T-helper 1 cell treated with Interleukin-12 subunit alpha and Interleukin-12 subunit beta and Interleukin-4 antibody, amounts not matched to agents 30 μg/mL and 1 μg/mL, for 36 hours (primary cell): ENCODE measurements at regions not wholly inside any gene's neighbourhood (a gene's known extent, or its start where the extent isn't known, plus 50 kb on each side); places are given as distances from the start of the nearest gene placed in this dataset.

Experiments
- H3K27ac Mint-ChIP-seq: one replicate; pipeline ENCODE4 v1.8.0; 2021; ENCODE audit warnings: mild to moderate bottlenecking, mixed read lengths
- H3K27me3 Mint-ChIP-seq: one replicate; pipeline ENCODE4 v1.8.0; 2021; ENCODE audit warnings: low read depth, mixed read lengths
- H3K36me3 Mint-ChIP-seq: one replicate; pipeline ENCODE4 v1.8.0; 2021; ENCODE audit warnings: low read depth, mixed read lengths
- H3K4me1 Mint-ChIP-seq: one replicate; pipeline ENCODE4 v1.8.0; 2021; ENCODE audit warnings: low read depth, mixed read lengths
- H3K4me3 Mint-ChIP-seq: one replicate; pipeline ENCODE4 v1.8.0; 2021; ENCODE audit warnings: mild to moderate bottlenecking, moderate library complexity, mixed read lengths
- H3K9me3 Mint-ChIP-seq: one replicate; pipeline ENCODE4 v1.8.0; 2021; ENCODE audit warnings: mixed read lengths

DNA sequence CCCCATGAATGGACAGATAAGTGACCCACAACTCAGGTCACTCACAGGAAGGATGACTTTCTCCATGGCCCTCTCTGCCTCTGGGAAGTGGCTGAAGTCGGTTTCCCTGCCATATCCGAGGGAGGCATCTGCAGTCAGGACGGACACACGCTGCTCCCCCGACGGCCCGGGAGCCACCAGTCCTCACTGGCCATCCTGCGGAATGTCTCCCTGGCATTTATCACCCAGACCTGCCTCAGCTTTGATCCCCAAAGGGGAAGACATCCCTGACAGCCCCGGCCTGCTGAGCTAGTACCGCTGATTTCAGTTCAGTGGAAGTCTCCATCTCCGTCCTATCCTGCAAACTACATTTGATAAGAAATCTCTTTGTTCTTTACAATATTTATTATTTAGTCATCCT is 339.5 kb upstream of the MKI67 start:
- no peaks in the 10 kb centered on the region for H3K4me1 Mint-ChIP-seq
- no peak overlapping the region for H3K27ac Mint-ChIP-seq

DNA sequence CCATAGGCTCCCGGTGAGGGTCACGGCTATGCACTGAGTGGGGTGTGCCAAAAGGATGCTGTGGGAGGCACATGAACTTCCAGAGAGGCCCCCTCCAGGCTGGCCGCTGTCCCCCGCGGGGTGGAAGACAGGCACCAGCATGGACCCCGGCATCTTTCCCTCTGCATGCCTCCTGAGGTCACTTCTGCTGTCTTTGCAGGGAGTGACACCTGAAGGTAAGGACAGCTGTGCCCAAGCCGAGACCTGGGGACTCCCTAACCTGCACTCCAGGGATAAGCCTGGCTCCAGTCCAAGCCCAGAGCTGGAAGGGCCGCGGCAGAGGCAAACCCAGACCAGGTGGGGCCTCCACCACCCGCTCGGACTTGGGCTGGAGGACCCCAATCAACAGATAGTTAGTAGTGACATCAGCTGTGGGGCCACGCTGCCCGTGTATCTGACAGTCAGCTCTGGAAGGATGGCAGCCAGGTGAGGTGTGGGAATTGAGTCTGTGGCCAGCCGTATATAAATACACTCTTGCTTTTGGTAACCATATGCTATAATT is 340.7 kb upstream of the MKI67 start:
- H3K27me3 Mint-ChIP-seq, result no peaks in the 10 kb centered on the region
- no peaks in the 10 kb centered on the region for H3K36me3 Mint-ChIP-seq
- no peak overlapping the region for H3K27ac Mint-ChIP-seq

More for the DNA sequence above, 339.5 kb upstream of the MKI67 start:
- no peaks in the 10 kb centered on the region for H3K36me3 Mint-ChIP-seq
- H3K9me3 Mint-ChIP-seq, result no peaks in the 10 kb centered on the region
- no peak overlapping the region for H3K4me3 Mint-ChIP-seq
- no peaks in the 10 kb centered on the region for H3K27me3 Mint-ChIP-seq

DNA sequence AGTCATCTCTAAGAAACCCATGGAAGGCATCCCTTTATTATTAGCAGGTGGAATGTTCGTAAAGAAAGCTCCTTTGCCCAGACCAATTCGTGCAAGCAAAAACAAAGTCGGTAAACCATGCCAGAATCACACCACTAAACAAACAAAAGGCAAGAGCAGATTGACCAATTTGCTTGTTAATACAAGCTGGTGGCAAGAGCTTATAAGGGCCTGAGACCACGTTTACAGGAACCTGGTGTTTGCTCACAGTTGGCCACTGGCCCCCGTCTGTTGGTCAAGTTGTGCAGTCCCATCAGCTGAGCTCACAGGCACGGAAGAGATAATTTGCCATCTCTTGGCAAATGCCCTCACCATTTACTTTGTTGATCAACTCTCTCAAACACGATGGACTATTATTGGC is 342.2 kb upstream of the MKI67 start:
- Mint-ChIP-seq H3K4me1 (no peaks in the 10 kb centered on the region), H3K36me3 (no peaks in the 10 kb centered on the region), H3K4me3 (no peak overlapping the region), H3K27me3 (no peaks in the 10 kb centered on the region), H3K27ac (no peak overlapping the region), H3K9me3 (no peaks in the 10 kb centered on the region)

More for the DNA sequence above, 340.7 kb upstream of the MKI67 start:
- no peak overlapping the region for H3K4me3 Mint-ChIP-seq
- H3K9me3 Mint-ChIP-seq, result no peaks in the 10 kb centered on the region
- H3K4me1 Mint-ChIP-seq, result no peaks in the 10 kb centered on the region

DNA sequence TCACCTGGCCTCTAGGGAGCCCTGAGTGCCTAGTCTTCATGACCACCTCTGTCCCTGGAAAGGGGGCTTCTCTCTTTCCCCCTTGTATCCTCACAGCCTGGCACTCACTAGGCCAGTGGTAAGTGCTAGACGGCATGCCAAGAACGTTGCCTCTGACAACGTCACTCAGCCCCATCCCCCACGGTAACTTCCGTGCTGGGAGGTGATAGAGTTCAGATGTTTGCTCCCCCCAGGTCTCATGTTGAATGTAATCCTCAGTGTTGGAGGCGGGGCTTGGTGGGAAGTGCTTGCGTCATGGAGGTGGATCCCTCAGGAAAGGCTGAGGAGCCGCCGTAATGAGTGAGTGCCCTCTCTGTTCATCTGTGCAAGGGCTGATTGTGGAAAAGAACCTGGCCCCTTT is 343.3 kb upstream of the MKI67 start:
- Mint-ChIP-seq H3K36me3 (no peaks in the 10 kb centered on the region), H3K27me3 (no peaks in the 10 kb centered on the region), H3K9me3 (no peaks in the 10 kb centered on the region), H3K27ac (no peak overlapping the region), H3K4me1 (no peaks in the 10 kb centered on the region), H3K4me3 (no peak overlapping the region)

DNA sequence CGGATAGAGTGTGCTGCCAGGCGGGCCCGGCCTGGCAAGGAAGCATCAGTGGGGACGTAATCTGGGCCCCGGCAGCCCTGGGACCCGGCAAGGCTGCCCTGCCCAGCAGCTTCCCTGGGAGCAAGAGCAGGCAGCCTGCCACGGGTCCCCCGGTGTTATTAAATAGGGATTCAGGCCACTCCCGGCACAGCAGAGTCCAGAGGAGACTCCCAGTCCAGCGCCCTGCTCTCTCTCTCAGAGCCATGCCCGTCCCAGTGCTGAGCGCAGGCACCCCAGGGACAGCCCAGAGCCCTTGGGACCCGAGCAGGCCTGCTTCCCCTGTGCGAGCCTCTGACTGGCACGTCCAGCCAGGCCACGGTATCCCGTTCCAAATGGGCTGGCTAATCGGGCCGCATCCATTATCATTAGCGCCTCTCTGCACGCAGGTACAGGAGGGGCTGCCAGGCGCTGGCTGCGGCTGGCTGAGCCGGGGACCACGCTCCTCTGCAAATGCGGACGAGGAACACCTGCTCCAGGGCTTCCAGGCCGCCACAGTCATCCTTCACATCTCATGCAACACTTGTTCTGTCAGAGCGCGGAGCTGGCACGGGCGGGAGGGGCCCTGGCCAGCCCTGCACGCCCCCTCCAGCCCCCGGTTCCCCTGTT is 344.2 kb upstream of the MKI67 start:
- no peak overlapping the region for H3K27ac Mint-ChIP-seq
- no peaks in the 10 kb centered on the region for H3K9me3 Mint-ChIP-seq
- H3K4me1 Mint-ChIP-seq, result no peaks in the 10 kb centered on the region
- no peaks in the 10 kb centered on the region for H3K36me3 Mint-ChIP-seq
- no peaks in the 10 kb centered on the region for H3K27me3 Mint-ChIP-seq
- no peak overlapping the region for H3K4me3 Mint-ChIP-seq

DNA sequence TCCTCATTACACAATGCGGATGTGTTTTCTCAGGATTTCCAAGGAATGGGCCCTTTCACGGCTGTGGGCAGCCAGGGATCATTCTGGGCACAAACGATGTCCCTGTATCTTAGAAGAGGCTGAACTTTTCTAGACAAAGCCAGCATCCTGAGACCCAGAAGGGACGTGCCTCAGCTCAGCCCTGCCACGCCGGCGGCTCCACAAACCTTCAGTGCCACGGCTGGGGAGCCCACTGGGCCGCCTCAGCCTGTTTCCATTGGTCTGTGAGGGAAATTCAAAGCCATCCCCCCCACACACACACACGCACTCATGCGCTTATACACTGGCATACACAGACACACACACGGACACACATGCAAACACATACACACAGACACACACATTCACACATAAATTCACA is 344.9 kb upstream of the MKI67 start:
- H3K27me3 Mint-ChIP-seq, result no peaks in the 10 kb centered on the region
- no peaks in the 10 kb centered on the region for H3K36me3 Mint-ChIP-seq

DNA sequence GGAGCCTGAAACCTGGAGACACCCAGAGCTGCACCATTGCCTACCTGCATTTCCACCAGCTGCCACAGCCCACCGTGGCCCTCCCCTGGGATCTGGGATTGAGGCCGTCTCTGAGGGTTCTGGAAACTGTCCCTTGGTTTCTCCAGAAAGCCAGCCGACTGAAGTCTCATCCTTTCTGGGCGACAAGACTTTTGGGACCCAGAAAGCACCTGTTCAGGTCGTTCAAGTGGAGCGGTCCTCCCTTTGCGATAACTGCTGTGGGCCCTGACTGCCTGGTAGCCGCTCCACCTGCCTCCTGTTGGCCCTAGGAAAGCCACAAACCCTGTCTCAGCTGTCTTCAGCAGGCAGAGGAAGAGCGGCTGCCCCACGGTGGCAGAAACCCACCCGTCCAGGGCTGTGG is 346.0 kb upstream of the MKI67 start:
- H3K27me3 Mint-ChIP-seq, result no peaks in the 10 kb centered on the region

More for the DNA sequence above, 344.9 kb upstream of the MKI67 start:
- Mint-ChIP-seq H3K4me3 (no peak overlapping the region), H3K9me3 (no peaks in the 10 kb centered on the region), H3K4me1 (no peaks in the 10 kb centered on the region), H3K27ac (no peak overlapping the region)

DNA sequence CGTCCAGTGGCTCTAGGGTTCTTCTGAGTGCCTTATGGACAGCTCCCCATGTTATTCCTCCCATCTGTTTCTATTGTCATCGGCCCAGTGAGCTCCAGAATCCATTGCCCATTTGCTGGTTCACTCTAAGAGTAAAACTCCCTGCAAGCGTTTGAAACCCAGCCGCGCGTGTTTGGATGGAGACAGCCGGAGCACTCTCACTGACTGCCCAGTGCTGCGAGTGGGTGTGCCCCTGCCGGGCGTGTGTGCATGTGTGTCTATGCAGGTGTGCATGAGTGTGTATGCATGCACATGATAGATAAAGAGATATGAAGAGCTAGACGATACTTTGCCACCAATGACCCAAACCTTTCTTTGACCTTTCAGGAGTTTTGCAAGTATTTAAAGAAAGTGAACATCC is 347.2 kb upstream of the MKI67 start:
- Mint-ChIP-seq H3K9me3 (no peaks in the 10 kb centered on the region), H3K4me1 (no peaks in the 10 kb centered on the region), H3K27me3 (no peaks in the 10 kb centered on the region), H3K4me3 (no peak overlapping the region), H3K27ac (no peak overlapping the region), H3K36me3 (no peaks in the 10 kb centered on the region)

More for the DNA sequence above, 346.0 kb upstream of the MKI67 start:
- no peaks in the 10 kb centered on the region for H3K36me3 Mint-ChIP-seq
- no peak overlapping the region for H3K27ac Mint-ChIP-seq
- H3K4me1 Mint-ChIP-seq, result no peaks in the 10 kb centered on the region
- no peaks in the 10 kb centered on the region for H3K9me3 Mint-ChIP-seq
- no peak overlapping the region for H3K4me3 Mint-ChIP-seq

DNA sequence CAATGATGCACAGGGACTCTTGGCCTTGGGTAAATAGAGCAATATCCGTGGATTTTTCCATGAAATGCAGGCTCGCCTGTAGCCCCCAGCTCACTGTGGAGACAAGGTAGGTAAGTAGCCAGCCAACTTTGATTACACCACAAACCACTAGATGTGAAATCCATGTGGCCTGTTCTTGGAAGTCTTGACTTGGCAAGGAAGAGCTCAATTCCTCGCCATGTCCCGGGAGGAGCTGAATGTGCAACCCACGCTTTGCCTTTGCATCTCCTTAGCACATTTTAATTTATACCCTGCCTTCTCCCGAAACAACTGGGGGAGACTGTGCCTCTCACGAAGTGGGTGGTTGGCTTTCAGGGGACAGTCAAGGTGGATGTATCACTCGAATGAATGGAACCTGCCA is 347.7 kb upstream of the MKI67 start:
- Mint-ChIP-seq H3K36me3 (no peaks in the 10 kb centered on the region), H3K4me3 (no peak overlapping the region), H3K27ac (no peak overlapping the region), H3K9me3 (no peaks in the 10 kb centered on the region), H3K4me1 (no peaks in the 10 kb centered on the region), H3K27me3 (no peaks in the 10 kb centered on the region)

DNA sequence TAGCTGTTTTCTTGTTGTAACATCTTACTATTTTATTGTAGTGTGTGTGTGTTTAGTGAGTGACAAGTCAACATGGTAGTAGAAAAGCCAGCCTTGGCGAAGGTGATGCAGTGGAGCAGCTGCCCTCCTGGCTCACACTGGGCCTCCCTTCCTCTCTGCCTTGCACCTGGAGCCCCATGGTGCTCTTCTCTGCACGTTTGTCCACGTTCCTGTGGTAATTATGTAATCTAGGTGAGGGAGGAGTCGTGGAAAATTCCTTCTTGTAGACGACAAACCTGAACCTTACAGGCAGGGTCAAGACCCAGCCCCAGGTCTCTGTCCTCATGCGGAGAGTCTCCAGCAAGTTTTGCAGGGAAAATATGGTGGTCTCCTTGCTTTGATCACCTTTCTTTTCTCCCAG is 348.3 kb upstream of the MKI67 start:
- Mint-ChIP-seq H3K27ac (no peak overlapping the region), H3K4me3 (no peak overlapping the region), H3K36me3 (no peaks in the 10 kb centered on the region), H3K4me1 (no peaks in the 10 kb centered on the region), H3K9me3 (no peaks in the 10 kb centered on the region), H3K27me3 (no peaks in the 10 kb centered on the region)

DNA sequence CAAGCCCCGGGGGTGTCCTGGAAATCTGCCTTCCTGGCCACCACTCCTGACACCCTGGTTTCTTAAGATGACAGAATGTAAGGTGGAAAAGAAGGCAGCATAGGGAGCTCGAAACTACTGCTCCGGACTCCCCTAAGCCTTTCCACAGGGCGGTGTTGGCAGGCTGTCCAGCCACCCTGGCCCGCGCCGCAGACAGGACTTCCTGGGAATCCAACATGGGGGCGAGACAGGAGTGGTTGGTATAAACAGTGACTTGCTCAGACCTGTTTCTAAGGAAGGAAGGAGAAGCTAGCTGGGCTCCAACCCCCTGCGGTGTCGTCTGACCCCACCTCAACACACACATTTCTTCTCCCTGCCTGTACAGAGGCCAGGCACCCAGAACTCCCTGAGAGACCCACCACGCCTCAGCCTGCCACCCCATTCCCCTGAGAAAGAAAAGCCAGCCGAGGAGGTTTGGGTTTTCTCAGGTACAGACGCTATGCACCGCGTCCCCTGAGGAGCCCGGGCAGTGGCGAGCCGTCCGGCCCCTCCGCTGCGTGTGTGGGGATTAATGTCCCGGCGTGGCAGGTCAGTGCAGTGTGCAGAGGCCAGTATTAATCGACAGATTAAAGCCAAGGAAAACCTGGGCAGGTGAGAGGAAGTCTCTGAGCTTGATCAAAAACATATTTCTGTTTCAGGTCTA is 349.6 kb upstream of the MKI67 start:
- Mint-ChIP-seq H3K9me3 (no peaks in the 10 kb centered on the region), H3K36me3 (no peaks in the 10 kb centered on the region), H3K27ac (no peak overlapping the region), H3K27me3 (no peaks in the 10 kb centered on the region), H3K4me1 (no peaks in the 10 kb centered on the region), H3K4me3 (no peak overlapping the region)

DNA sequence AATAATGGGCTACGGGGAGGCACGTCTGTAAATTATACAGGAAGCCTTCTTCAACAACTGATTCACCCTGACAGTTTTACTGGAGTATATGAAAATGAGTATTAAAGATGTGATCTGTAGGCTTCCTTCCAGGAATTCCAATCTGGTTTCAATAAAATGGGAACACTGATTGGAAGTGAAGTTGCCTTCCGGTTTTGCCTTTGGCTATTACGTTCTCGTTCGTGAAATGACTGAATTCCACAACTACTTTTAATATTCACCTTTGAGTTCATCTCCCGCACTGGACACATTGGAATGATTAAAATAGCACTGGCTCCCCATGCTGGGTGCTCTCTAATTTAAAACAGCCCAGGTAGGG is 350.1 kb upstream of the MKI67 start:
- Mint-ChIP-seq H3K27me3 (no peaks in the 10 kb centered on the region), H3K36me3 (no peaks in the 10 kb centered on the region), H3K27ac (no peak overlapping the region), H3K4me3 (no peak overlapping the region), H3K4me1 (no peaks in the 10 kb centered on the region), H3K9me3 (no peaks in the 10 kb centered on the region)

DNA sequence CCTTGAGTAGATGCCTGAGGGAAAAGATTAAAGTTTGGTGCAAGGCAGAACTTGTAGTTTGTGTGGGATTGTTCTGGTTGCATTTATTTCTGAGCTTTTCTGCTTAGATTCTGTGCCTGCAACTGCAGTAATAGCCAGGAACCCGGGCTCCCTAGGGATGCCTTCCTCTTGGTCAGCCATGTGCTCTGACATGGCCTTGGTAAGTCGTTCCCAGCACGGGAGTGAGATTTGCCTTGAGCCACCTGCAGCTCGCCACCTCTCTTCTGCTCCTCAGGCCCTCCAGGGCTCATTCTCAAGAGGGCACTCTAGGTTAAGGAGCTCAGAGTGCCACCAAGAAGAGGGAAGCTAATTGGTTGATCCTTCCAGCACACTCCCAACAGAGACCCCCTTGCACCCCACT is 350.6 kb upstream of the MKI67 start:
- H3K4me1 Mint-ChIP-seq, result no peaks in the 10 kb centered on the region
- H3K27me3 Mint-ChIP-seq, result no peaks in the 10 kb centered on the region
- H3K36me3 Mint-ChIP-seq, result no peaks in the 10 kb centered on the region
- no peak overlapping the region for H3K4me3 Mint-ChIP-seq
- H3K9me3 Mint-ChIP-seq, result no peaks in the 10 kb centered on the region
- no peak overlapping the region for H3K27ac Mint-ChIP-seq

DNA sequence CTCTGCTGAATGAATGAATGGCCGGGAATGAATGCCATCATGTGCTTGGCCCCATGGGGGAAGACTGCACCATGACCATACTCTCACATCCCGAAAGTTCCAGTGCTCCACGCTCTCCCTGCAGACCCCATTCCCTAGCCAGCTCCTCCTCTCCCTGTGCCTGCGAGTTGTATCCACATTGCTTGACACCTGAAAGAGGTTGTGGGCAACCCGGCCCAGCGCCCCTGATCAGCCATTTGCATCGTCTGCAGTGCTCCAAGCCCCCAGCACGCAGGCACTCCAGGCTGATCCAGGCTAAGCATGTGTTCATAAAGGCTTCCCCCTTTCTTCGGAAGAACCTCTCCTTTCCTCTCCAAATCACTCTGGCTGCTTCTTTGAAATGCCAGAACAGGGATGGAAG is 354.4 kb upstream of the MKI67 start:
- Mint-ChIP-seq H3K36me3 (no peaks in the 10 kb centered on the region), H3K27ac (no peak overlapping the region)

DNA sequence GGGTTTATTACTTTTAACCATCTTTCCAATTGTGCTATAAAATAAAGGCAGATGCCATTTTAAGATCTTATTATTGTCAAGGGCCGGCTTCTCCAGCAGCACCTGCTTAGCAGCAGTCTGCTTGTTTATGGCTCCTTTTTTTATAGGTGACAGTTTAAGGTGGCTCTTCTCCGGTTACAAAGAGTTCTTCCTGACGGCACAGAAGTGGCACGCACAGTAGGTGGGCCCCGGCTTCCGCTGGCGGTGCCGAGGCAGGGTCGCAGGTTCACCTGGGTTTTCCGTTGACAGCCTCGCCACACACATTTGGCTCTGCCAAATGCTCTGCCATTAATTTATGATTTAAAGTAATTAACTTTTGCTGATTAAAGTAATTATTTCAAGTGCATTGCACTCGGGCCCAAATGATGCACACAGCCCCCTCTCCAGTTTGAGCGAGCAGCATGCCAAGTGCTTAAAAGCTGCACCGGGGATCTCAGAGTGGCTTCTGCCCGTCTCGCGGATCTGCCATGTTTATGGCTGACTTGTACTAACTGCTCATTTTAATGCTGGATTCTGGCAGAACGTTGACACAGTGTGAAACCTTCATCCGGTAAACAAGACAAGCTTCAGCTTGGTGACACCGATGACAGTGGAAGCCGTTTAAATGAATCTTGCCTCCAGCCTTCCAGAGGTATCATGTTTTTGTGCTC is 355.1 kb upstream of the MKI67 start:
- Mint-ChIP-seq H3K4me1 (no peaks in the 10 kb centered on the region), H3K4me3 (no peak overlapping the region), H3K36me3 (no peaks in the 10 kb centered on the region), H3K27me3 (no peaks in the 10 kb centered on the region), H3K27ac (no peak overlapping the region), H3K9me3 (no peaks in the 10 kb centered on the region)

More for the DNA sequence above, 354.4 kb upstream of the MKI67 start:
- Mint-ChIP-seq H3K27me3 (no peaks in the 10 kb centered on the region), H3K4me1 (no peaks in the 10 kb centered on the region), H3K9me3 (no peaks in the 10 kb centered on the region), H3K4me3 (no peak overlapping the region)
